Esophagus squamous epithelium (tissue), 5 donors: ENCODE measurements at regions not wholly inside any gene's neighbourhood (a gene's known extent, or its start where the extent isn't known, plus 50 kb on each side); places are given as distances from the start of the nearest gene placed in this dataset.

Experiments used
- DNase-seq: peaks from one replicate; lab custom pipeline; 2025; lab: John Stamatoyannopoulos, UW
- H3K27ac ChIP-seq, 4 donors: fragments of 200-600 bp; sonication (generic); one replicate each; pipeline ENCODE4 v1.5.1; 2016 to 2019; ENCODE audit warnings: mild to moderate bottlenecking in 1 of 4
- H3K27me3 ChIP-seq, 4 donors: fragments of 200-600 bp; sonication (generic); 1 replicate in 3 of 4; 2 replicates in 1 of 4; pipeline versions ENCODE4 v1.5.1 to v1.6.0; 2017 to 2021; ENCODE audit warnings: antibody characterized with exemption in 1 of 4
- H3K36me3 ChIP-seq, 3 donors: fragments of 200-600 bp; sonication (generic); one replicate each; pipeline ENCODE4 v1.5.1; 2016 to 2019
- H3K4me1 ChIP-seq, 3 donors: fragments of 200-600 bp; sonication (generic); one replicate each; pipeline ENCODE4 v1.5.1; 2017 to 2019
- H3K4me3 ChIP-seq, 4 donors: fragments of 200-600 bp; sonication (generic); 1 replicate in 3 of 4; 2 replicates in 1 of 4; pipeline ENCODE4 v1.5.1; 2016 to 2019; ENCODE audit warnings: mild to moderate bottlenecking in 2 of 4, moderate library complexity in 1 of 4
- H3K9me3 ChIP-seq, 3 donors: fragments of 200-600 bp; sonication (generic); one replicate each; pipeline ENCODE4 v1.5.1; 2016 to 2019
- POLR2A ChIP-seq, 4 donors: fragments of 450-650 bp; IDR thresholded peaks; one replicate each; pipeline ENCODE4 v1.6.1; 2017; ENCODE audit warnings: antibody characterized with exemption in 4 of 4, mild to moderate bottlenecking in 4 of 4, moderate library complexity in 3 of 4
- WGBS, 2 donors: methylation state at CpG; one replicate each; pipeline ENCODE4 v1.1.5; 2018; 5-methylcytosine and 5-hydroxymethylcytosine counted together
- intact Hi-C: fragments of 100-400 bp; cut with DNase I; formaldehyde crosslinking; loops from one replicate; pipeline ENCODE4 v1.15.0; 2022
- TF ChIP-seq, protein P1 (sequence below), 6 experiments: fragments of 450-650 bp in 4 of 6; fragments of 200-600 bp in 2 of 6; sonication (generic) in 2 of 6; IDR thresholded peaks; one replicate each; pipeline ENCODE4 v1.5.1; 2016 to 2019; ENCODE audit warnings: antibody characterized with exemption in 6 of 6, mild to moderate bottlenecking in 4 of 6, moderate library complexity in 4 of 6
- donor health status: DM: yes; HTN: yes; CAD: no.

DNA sequence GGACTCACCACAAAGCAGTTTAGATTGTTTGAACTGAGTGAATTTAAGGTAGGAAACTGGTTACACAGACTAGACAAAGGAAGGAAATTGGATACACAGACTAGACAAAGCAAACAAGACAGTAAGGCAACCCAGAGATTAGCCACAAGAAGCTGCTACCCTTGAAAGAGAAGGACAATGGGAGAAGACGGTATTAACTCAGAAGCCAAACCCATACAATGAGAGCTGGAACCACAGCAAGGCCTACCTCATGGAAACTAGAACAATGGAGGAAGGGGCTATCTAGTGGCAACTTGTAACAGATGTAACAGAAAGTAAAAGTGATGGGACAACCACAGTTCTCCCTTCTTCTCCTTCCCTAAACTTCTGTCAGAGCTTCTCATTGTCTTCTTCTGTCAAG, 410.9 kb upstream of the SPRY2 start:
- Histone ChIP-seq H3K27ac (no peak overlapping the region), H3K4me3 (no peak overlapping the region), H3K4me1 (no peaks in the 10 kb centered on the region), H3K27me3 (no peaks in the 10 kb centered on the region), H3K36me3 (no peaks in the 10 kb centered on the region), H3K9me3 (no peaks in the 10 kb centered on the region)
- intact Hi-C loops = no loop called here
- WGBS, 2 donors = 87 to 93% methylated on average over 1 of the region's 1 CpG
- TF ChIP-seq, protein P1, sequence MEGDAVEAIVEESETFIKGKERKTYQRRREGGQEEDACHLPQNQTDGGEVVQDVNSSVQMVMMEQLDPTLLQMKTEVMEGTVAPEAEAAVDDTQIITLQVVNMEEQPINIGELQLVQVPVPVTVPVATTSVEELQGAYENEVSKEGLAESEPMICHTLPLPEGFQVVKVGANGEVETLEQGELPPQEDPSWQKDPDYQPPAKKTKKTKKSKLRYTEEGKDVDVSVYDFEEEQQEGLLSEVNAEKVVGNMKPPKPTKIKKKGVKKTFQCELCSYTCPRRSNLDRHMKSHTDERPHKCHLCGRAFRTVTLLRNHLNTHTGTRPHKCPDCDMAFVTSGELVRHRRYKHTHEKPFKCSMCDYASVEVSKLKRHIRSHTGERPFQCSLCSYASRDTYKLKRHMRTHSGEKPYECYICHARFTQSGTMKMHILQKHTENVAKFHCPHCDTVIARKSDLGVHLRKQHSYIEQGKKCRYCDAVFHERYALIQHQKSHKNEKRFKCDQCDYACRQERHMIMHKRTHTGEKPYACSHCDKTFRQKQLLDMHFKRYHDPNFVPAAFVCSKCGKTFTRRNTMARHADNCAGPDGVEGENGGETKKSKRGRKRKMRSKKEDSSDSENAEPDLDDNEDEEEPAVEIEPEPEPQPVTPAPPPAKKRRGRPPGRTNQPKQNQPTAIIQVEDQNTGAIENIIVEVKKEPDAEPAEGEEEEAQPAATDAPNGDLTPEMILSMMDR (IDR thresholded peaks at IDR 0.05) = no peak
- TF ChIP-seq POLR2A (IDR thresholded peaks at IDR 0.05) = no peak
- no peak for DNase-seq

DNA sequence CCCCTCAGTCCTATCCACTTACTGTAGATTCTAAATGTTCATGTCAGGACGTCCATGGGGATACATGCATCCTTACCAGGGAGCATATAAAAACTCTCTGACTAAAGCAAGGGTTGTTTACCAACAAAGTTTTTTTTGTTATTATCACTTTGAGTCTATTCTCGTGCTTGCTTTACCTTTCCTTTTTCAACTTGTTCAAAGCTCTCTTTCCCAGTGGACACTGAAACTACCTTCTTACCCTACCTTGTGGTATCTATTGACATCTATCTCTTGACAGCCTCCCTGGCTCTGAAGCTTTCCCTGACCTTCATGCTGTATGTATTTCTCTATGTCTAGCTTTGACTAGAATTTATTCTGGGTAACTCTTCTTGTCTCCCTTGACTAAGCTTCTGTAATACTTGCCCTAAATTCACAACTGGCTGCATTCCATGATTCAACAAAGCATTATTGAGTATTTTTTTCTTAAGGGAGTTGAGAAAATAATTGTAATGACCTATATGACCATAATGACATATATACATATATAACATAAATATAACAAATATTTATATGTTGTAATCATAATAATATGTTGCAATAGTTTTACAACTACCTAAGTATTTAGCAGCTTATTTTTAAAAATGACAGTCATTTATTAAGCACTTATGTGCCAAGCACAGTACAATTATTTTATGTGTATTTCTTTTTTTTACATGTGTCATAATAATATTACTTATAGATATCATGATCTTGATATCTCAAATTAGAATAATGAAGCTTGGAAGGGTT, 403.4 kb upstream of the SPRY2 start:
- Histone ChIP-seq H3K27me3 (no peaks in the 10 kb centered on the region), H3K4me3 (no peak overlapping the region), H3K27ac (no peak overlapping the region), H3K36me3 (no peaks in the 10 kb centered on the region), H3K4me1 (no peaks in the 10 kb centered on the region), H3K9me3 (no peaks in the 10 kb centered on the region)
- intact Hi-C loops = no loop called here
- WGBS, 2 donors = 70 to 85% methylated on average over 2 of the region's 2 CpGs
- DNase-seq = no peak
- TF ChIP-seq, protein P1 (IDR thresholded peaks at IDR 0.05) = no peak
- no peak for TF ChIP-seq POLR2A (IDR thresholded peaks at IDR 0.05)

DNA sequence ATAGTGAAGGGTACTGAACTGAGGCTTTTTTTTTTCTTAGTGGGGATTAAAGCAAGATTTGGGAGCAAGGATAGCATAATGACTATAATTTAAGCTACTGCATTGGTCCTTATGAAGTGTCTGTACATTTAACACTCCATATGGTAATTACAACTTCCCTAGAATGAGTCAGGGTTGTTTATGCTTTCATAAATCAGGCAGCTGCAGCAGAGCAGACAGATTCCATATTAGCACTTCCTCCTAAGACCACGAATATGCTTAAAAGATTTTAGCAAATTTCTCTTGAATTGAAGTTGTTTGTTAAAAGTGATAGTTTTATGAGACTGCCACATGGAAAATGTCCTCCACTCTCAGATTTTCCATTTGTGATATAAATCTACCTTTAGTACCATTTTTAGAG, 401.1 kb upstream of the SPRY2 start:
- DNase-seq = no peak
- Histone ChIP-seq H3K4me1 (no peaks in the 10 kb centered on the region), H3K9me3 (no peaks in the 10 kb centered on the region), H3K27me3 (no peaks in the 10 kb centered on the region), H3K36me3 (no peaks in the 10 kb centered on the region), H3K4me3 (no peak overlapping the region), H3K27ac (no peak overlapping the region)
- WGBS, 2 donors = 39 to 47% methylated on average over 1 of the region's 1 CpG
- TF ChIP-seq, protein P1 (IDR thresholded peaks at IDR 0.05) = no peak
- TF ChIP-seq POLR2A (IDR thresholded peaks at IDR 0.05) = no peak
- intact Hi-C loops = no loop called here

DNA sequence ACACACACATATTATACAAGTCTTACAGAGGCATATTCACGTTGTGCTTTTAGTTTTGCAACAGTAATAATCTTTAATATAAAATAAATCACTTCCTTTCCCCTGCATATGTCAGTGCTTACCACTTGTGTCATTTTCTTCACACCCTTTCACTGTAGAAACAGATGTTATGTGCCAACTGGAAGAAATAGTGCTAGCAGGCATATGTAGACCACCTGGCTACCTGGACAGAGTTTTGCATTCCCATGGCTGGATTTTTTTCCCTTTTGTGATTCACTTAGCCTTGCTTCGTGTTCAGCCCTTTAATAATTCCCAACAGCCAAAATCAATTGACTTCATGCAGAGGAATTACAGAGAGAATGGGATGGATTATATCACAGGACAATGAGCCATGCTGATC, 399.1 kb upstream of the SPRY2 start:
- Histone ChIP-seq H3K4me1 (no peaks in the 10 kb centered on the region), H3K9me3 (no peaks in the 10 kb centered on the region), H3K27ac (no peak overlapping the region), H3K4me3 (no peak overlapping the region), H3K36me3 (no peaks in the 10 kb centered on the region), H3K27me3 (no peaks in the 10 kb centered on the region)
- TF ChIP-seq, protein P1 (IDR thresholded peaks at IDR 0.05) = no peak
- no peak for TF ChIP-seq POLR2A (IDR thresholded peaks at IDR 0.05)
- intact Hi-C loops = no loop called here
- no peak for DNase-seq
- WGBS, 2 donors = 32 to 40% methylated on average over 2 of the region's 2 CpGs

DNA sequence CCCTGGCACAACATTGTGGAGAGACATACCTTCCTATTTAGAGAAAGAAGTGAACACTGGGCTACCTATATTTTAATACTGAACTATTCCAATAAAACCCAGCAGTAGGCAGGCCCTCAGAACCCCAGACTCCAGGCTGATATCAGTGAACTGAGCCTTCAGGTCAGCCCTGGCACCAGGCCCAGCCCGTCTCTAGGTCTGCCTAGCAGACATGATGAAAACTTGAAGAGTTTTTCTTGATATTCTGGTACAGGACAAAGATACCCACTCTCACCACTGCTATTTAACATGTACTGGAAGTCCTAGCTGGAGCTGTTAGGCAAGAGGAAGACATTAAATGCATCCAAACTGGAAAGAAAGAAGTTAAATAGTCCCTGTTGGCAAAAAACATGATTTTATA, 396.6 kb upstream of the SPRY2 start:
- TF ChIP-seq, protein P1 (IDR thresholded peaks at IDR 0.05) = no peak
- TF ChIP-seq POLR2A (IDR thresholded peaks at IDR 0.05) = no peak
- DNase-seq = no peak
- intact Hi-C loops = no loop called here
- H3K4me3 ChIP-seq = no peak overlapping the region
- H3K9me3 ChIP-seq = no peaks in the 10 kb centered on the region
- no peaks in the 10 kb centered on the region for H3K27me3 ChIP-seq
- no peaks in the 10 kb centered on the region for H3K4me1 ChIP-seq
- no peak overlapping the region for H3K27ac ChIP-seq
- H3K36me3 ChIP-seq = no peaks in the 10 kb centered on the region
- WGBS, 2 donors = 88 to 100% methylated on average over 1 of the region's 1 CpG
